ENCODE measurements at regions not wholly inside any gene's neighbourhood (a gene's known extent, or its start where the extent isn't known, plus 50 kb on each side); places are given as distances from the start of the nearest gene placed in this dataset.

GRCh38 chr20:43241057-43241702, 51.5 kb upstream of the PTPRT start:
- TF ChIP-seq ATF6 (CRISPR knock-in tag; conservative IDR thresholded peaks at IDR 0.05) (no peak), ZNF781 (CRISPR knock-in tag; IDR thresholded peaks at IDR 0.05; ENCODE audit: borderline replicate concordance, not compliant biosample characterization) (no peak), CEBPB (IDR thresholded peaks at IDR 0.05; ENCODE audit: borderline replicate concordance, low read depth, low read length) (no peak), PTBP1 (IDR thresholded peaks at IDR 0.05; ENCODE audit: low read depth, low read length, poor library complexity, severe bottlenecking) (no peak), POLR2AphosphoS5 (IDR thresholded peaks at IDR 0.05; ENCODE audit: low read depth, low read length) (no peak), BRD4 (CRISPR knock-in tag; IDR thresholded peaks at IDR 0.05) (no peak), EZH2 (conservative IDR thresholded peaks at IDR 0.05; ENCODE audit: low read depth, low read length) (no peak), E2F5 (CRISPR knock-in tag; conservative IDR thresholded peaks at IDR 0.05) (no peak), CTCF (CRISPR knock-in tag; IDR thresholded peaks at IDR 0.05) (no peak)

All from HepG2 (cell line).